ACC112 (cell line): ENCODE measurements at regions not wholly inside any gene's neighbourhood (a gene's known extent, or its start where the extent isn't known, plus 50 kb on each side); places are given as distances from the start of the nearest gene placed in this dataset.
"Not testable (repeated sequence)": the region's sequence is repeated elsewhere in the genome, so short reads cannot be mapped to it uniquely, and the experiment has no call there.

ENCODE experiments used
- H2AFZ ChIP-seq: fragments of 200-600 bp; sonication (generic); one replicate; pipeline ENCODE4 v1.6.0; 2017; ENCODE audit warnings: antibody characterized with exemption, low read length; ENCODE audit not compliant: unreplicated experiment
- H3K27ac ChIP-seq: fragments of 200-600 bp; sonication (generic); 2 replicates; pipeline ENCODE4 v1.5.1; 2014; ENCODE audit warnings: low read depth, mild to moderate bottlenecking, antibody characterized with exemption, low read length, moderate library complexity
- H3K27me3 ChIP-seq: fragments of 200-600 bp; sonication (generic); 2 replicates; pipeline ENCODE4 v1.6.1; 2014; ENCODE audit warnings: mild to moderate bottlenecking, antibody characterized with exemption, low read length, moderate library complexity, mixed read lengths; ENCODE audit not compliant: insufficient read depth
- H3K36me3 ChIP-seq: fragments of 200-600 bp; sonication (generic); 2 replicates; pipeline ENCODE4 v1.6.1; 2016; ENCODE audit warnings: mild to moderate bottlenecking, antibody characterized with exemption, low read length, moderate library complexity, mixed read lengths; ENCODE audit not compliant: insufficient read depth
- H3K4me1 ChIP-seq: fragments of 200-600 bp; sonication (generic); one replicate; pipeline ENCODE4 v1.6.1; 2016; ENCODE audit warnings: low read length, mixed read lengths; ENCODE audit not compliant: insufficient read depth, unreplicated experiment, control insufficient read depth
- H3K4me3 ChIP-seq: fragments of 200-600 bp; sonication (generic); 2 replicates; pipeline ENCODE4 v1.5.1; 2014; ENCODE audit warnings: mild to moderate bottlenecking, low read depth, low read length
- H3K79me2 ChIP-seq: fragments of 200-600 bp; sonication (generic); one replicate; pipeline ENCODE4 v1.6.0; 2016; ENCODE audit warnings: low read length; ENCODE audit not compliant: control insufficient read depth, unreplicated experiment, insufficient read depth

- Histone ChIP-seq H3K4me3 (no peak overlapping the region), H3K4me1 (peaks cover 37% of the 10 kb centered on the region), H2AFZ (no peak overlapping the region), H3K79me2 (no peaks in the 10 kb centered on the region), H3K27ac (no peak overlapping the region), H3K27me3 (no peaks in the 10 kb centered on the region), H3K36me3 (no peaks in the 10 kb centered on the region)
These were observed 293.8 kb upstream of the GRAMD2B start for GRCh38 chr5:126129431-126129830.

- no peak overlapping the region for H2AFZ ChIP-seq
- H3K27ac ChIP-seq, result no peak overlapping the region
These were observed 289.8 kb upstream of the GRAMD2B start for GRCh38 chr5:126133424-126133823.

GRCh38 chr5:126137891-126138280 is 285.3 kb upstream of the GRAMD2B start:
- H3K36me3 ChIP-seq, result no peaks in the 10 kb centered on the region
- H3K4me3 ChIP-seq, result no peak overlapping the region
- peaks cover 26% of the 10 kb centered on the region for H3K4me1 ChIP-seq
- no peak overlapping the region for H3K27ac ChIP-seq
- H3K27me3 ChIP-seq, result no peaks in the 10 kb centered on the region
- H2AFZ ChIP-seq, result no peak overlapping the region
- H3K79me2 ChIP-seq, result no peaks in the 10 kb centered on the region

More at GRCh38 chr5:126133424-126133823, 289.8 kb upstream of the GRAMD2B start:
- no peaks in the 10 kb centered on the region for H3K27me3 ChIP-seq
- peaks cover 8% of the 10 kb centered on the region for H3K4me1 ChIP-seq
- no peak overlapping the region for H3K4me3 ChIP-seq
- H3K36me3 ChIP-seq, result no peaks in the 10 kb centered on the region
- no peaks in the 10 kb centered on the region for H3K79me2 ChIP-seq

- Histone ChIP-seq H3K27me3 (no peaks in the 10 kb centered on the region), H3K4me1 (peaks cover 26% of the 10 kb centered on the region), H3K4me3 (no peak overlapping the region), H2AFZ (no peak overlapping the region), H3K79me2 (no peaks in the 10 kb centered on the region), H3K36me3 (no peaks in the 10 kb centered on the region), H3K27ac (peak overlapping the region; percentile 18; the same call in 1 of the 2 replicates)
These were observed 284.8 kb upstream of the GRAMD2B start for GRCh38 chr5:126138281-126138931.

GRCh38 chr5:126139086-126139485 is 284.1 kb upstream of the GRAMD2B start:
- peaks cover 26% of the 10 kb centered on the region for H3K4me1 ChIP-seq
- H3K4me3 ChIP-seq, result peak overlapping the region; percentile 23
- H2AFZ ChIP-seq, result no peak overlapping the region
- no peaks in the 10 kb centered on the region for H3K79me2 ChIP-seq
- no peaks in the 10 kb centered on the region for H3K27me3 ChIP-seq
- H3K27ac ChIP-seq, result peak overlapping the region; percentile 18
- no peaks in the 10 kb centered on the region for H3K36me3 ChIP-seq

GRCh38 chr5:126139773-126140172 is 283.4 kb upstream of the GRAMD2B start:
- H3K36me3 ChIP-seq, result no peaks in the 10 kb centered on the region
- H3K27me3 ChIP-seq, result no peaks in the 10 kb centered on the region
- H3K4me1 ChIP-seq, result peaks cover 26% of the 10 kb centered on the region
- H3K4me3 ChIP-seq, result peak overlapping the region; percentile 23
- H3K79me2 ChIP-seq, result no peaks in the 10 kb centered on the region
- peak overlapping the region; percentile 16 for H2AFZ ChIP-seq
- peak overlapping the region; percentile 18 for H3K27ac ChIP-seq

- Histone ChIP-seq H3K79me2 (no peaks in the 10 kb centered on the region), H3K36me3 (no peaks in the 10 kb centered on the region), H2AFZ (no peak overlapping the region), H3K4me1 (peaks cover 16% of the 10 kb centered on the region), H3K27ac (no peak overlapping the region), H3K4me3 (no peak overlapping the region), H3K27me3 (no peaks in the 10 kb centered on the region)
These were observed 279.6 kb upstream of the GRAMD2B start for GRCh38 chr5:126143622-126144021.

GRCh38 chr5:126150319-126150718 is 272.9 kb upstream of the GRAMD2B start:
- H3K27me3 ChIP-seq, H3K79me2 ChIP-seq, H3K4me3 ChIP-seq, H3K27ac ChIP-seq, H2AFZ ChIP-seq, H3K4me1 ChIP-seq, H3K36me3 ChIP-seq: not testable (repeated sequence)

- not testable (repeated sequence) for H3K79me2 ChIP-seq, H3K27me3 ChIP-seq, H3K36me3 ChIP-seq, H2AFZ ChIP-seq, H3K4me3 ChIP-seq, H3K4me1 ChIP-seq, H3K27ac ChIP-seq
These were observed 267.9 kb upstream of the GRAMD2B start for GRCh38 chr5:126155298-126155697.

GRCh38 chr5:126166368-126166767 is 256.8 kb upstream of the GRAMD2B start:
- Histone ChIP-seq H3K4me1 (no peaks in the 10 kb centered on the region), H3K4me3 (no peak overlapping the region), H2AFZ (no peak overlapping the region), H3K36me3 (no peaks in the 10 kb centered on the region), H3K27ac (no peak overlapping the region), H3K79me2 (no peaks in the 10 kb centered on the region), H3K27me3 (no peaks in the 10 kb centered on the region)

GRCh38 chr5:126168785-126169184 is 254.4 kb upstream of the GRAMD2B start:
- H3K27me3 ChIP-seq, result no peaks in the 10 kb centered on the region
- no peak overlapping the region for H3K27ac ChIP-seq
- H3K4me3 ChIP-seq, result no peak overlapping the region
- no peaks in the 10 kb centered on the region for H3K4me1 ChIP-seq
- H3K79me2 ChIP-seq, result no peaks in the 10 kb centered on the region
- no peak overlapping the region for H2AFZ ChIP-seq
- no peaks in the 10 kb centered on the region for H3K36me3 ChIP-seq
